Sigmoid colon (tissue), 6 donors: ENCODE measurements at regions not wholly inside any gene's neighbourhood (a gene's known extent, or its start where the extent isn't known, plus 50 kb on each side); places are given as distances from the start of the nearest gene placed in this dataset.

Experiments
- DNase-seq: peaks from one replicate; pipeline ENCODE4 v3.0.0-alpha.2; 2019
- H3K27ac ChIP-seq, 4 donors: fragments of 200-600 bp; sonication (generic); one replicate each; pipeline ENCODE4 v1.5.1; 2016 to 2019; ENCODE audit warnings: mild to moderate bottlenecking in 1 of 4
- H3K27me3 ChIP-seq, 3 donors: fragments of 200-600 bp; sonication (generic); one replicate each; pipeline ENCODE4 v1.5.1; 2019; ENCODE audit warnings: mild to moderate bottlenecking in 1 of 3
- H3K36me3 ChIP-seq, 4 donors: fragments of 200-600 bp; sonication (generic); one replicate each; pipeline ENCODE4 v1.5.1; 2016 to 2019
- H3K4me1 ChIP-seq, 4 donors: fragments of 200-600 bp; sonication (generic); one replicate each; pipeline ENCODE4 v1.5.1; 2017 to 2019
- H3K4me3 ChIP-seq, 4 donors: fragments of 200-600 bp; sonication (generic); one replicate each; pipeline ENCODE4 v1.5.1; 2017 to 2019; ENCODE audit warnings: mild to moderate bottlenecking in 2 of 4, moderate library complexity in 1 of 4
- H3K9me3 ChIP-seq, 4 donors: fragments of 200-600 bp in 3 of 4; sonication (generic) in 3 of 4; one replicate each; pipeline versions ENCODE4 v1.5.1 to v1.6.1; 2013 to 2019
- CTCF ChIP-seq, 4 experiments: fragments of 450-650 bp in 3 of 4; fragments of 200-600 bp in 1 of 4; IDR thresholded peaks; one replicate each; pipeline ENCODE4 v1.5.1; 2016 to 2019; ENCODE audit warnings: antibody characterized with exemption in 4 of 4, mild to moderate bottlenecking in 3 of 4, moderate library complexity in 2 of 4
- EP300 ChIP-seq, 4 donors: sonication (generic); formaldehyde crosslinking; IDR thresholded peaks; one replicate each; pipeline ENCODE4 v1.6.1; 2017; ENCODE audit warnings: antibody characterized with exemption in 4 of 4
- POLR2A ChIP-seq, 2 donors: fragments of 450-650 bp; IDR thresholded peaks; one replicate each; pipeline ENCODE4 v1.6.1; 2016; ENCODE audit warnings: antibody characterized with exemption in 2 of 2, mild to moderate bottlenecking in 2 of 2, moderate library complexity in 2 of 2
- POLR2AphosphoS5 ChIP-seq, 4 donors: sonication (generic); formaldehyde crosslinking; IDR thresholded peaks; one replicate each; pipeline ENCODE4 v1.6.1; 2017; ENCODE audit warnings: antibody characterized with exemption in 4 of 4
- WGBS, 2 donors: extraction: QIAGEN DNeasy Blood & Tissue Kit; methylation state at CpG; one replicate each; pipeline ENCODE4 v1.1.7; 2013; 5-methylcytosine and 5-hydroxymethylcytosine counted together
- intact Hi-C: fragments of 100-400 bp; cut with DNase I; formaldehyde crosslinking; loops from one replicate; pipeline ENCODE4 v1.15.1; 2023
- donor health status: healthy with polysubstance abuse.
- donor health status: healthy.

GRCh38 chr11:91104237-91104636 is 881.4 kb upstream of the CHORDC1 start:
- TF ChIP-seq EP300 (IDR thresholded peaks at IDR 0.05) (no peak), POLR2A (IDR thresholded peaks at IDR 0.05) (no peak), POLR2AphosphoS5 (IDR thresholded peaks at IDR 0.05) (no peak), CTCF (IDR thresholded peaks at IDR 0.05) (no peak)
- Histone ChIP-seq H3K27me3 (no peaks in the 10 kb centered on the region), H3K36me3 (no peaks in the 10 kb centered on the region), H3K9me3 (peaks cover 0 to 2% (median 0%) of the 10 kb centered on the region in 4 donors), H3K4me1 (peaks cover 0 to 8% (median 0%) of the 10 kb centered on the region in 4 donors), H3K4me3 (no peak overlapping the region), H3K27ac (no peak overlapping the region)
- intact Hi-C loops: no loop called here
- DNase-seq: no peak
- 60 to 64% methylated on average over 2 of the region's 2 CpGs for WGBS, 2 donors

- Histone ChIP-seq H3K27ac (no peak overlapping the region), H3K4me3 (no peak overlapping the region), H3K9me3 (peaks cover 0 to 2% (median 0%) of the 10 kb centered on the region in 4 donors), H3K36me3 (no peaks in the 10 kb centered on the region), H3K27me3 (no peaks in the 10 kb centered on the region), H3K4me1 (peaks cover 0 to 8% (median 0%) of the 10 kb centered on the region in 4 donors)
- DNase-seq: no peak
- intact Hi-C loops: no loop called here
- no peak for TF ChIP-seq POLR2AphosphoS5 (IDR thresholded peaks at IDR 0.05)
- TF ChIP-seq CTCF (IDR thresholded peaks at IDR 0.05): no peak
- TF ChIP-seq POLR2A (IDR thresholded peaks at IDR 0.05): no peak
- TF ChIP-seq EP300 (IDR thresholded peaks at IDR 0.05): no peak
- 64 to 72% methylated on average over 3 of the region's 3 CpGs for WGBS, 2 donors
Observed at GRCh38 chr11:91100427-91100826, 877.6 kb upstream of the CHORDC1 start.

GRCh38 chr11:91097083-91097482 is 874.2 kb upstream of the CHORDC1 start:
- 76 to 81% methylated on average over 2 of the region's 2 CpGs for WGBS, 2 donors
- no peak for DNase-seq
- Histone ChIP-seq H3K9me3 (no peaks in the 10 kb centered on the region), H3K36me3 (no peaks in the 10 kb centered on the region), H3K27me3 (no peaks in the 10 kb centered on the region), H3K4me3 (no peak overlapping the region), H3K27ac (no peak overlapping the region), H3K4me1 (no peaks in the 10 kb centered on the region)
- TF ChIP-seq EP300 (IDR thresholded peaks at IDR 0.05) (no peak), POLR2AphosphoS5 (IDR thresholded peaks at IDR 0.05) (no peak), POLR2A (IDR thresholded peaks at IDR 0.05) (no peak)
- intact Hi-C loops: no loop called here

GRCh38 chr11:91093141-91093540 is 870.3 kb upstream of the CHORDC1 start:
- TF ChIP-seq CTCF (IDR thresholded peaks at IDR 0.05): no peak
- no peak for TF ChIP-seq EP300 (IDR thresholded peaks at IDR 0.05)
- no peak for TF ChIP-seq POLR2AphosphoS5 (IDR thresholded peaks at IDR 0.05)
- no peak for TF ChIP-seq POLR2A (IDR thresholded peaks at IDR 0.05)
- no peaks in the 10 kb centered on the region for H3K27me3 ChIP-seq
- intact Hi-C loops: no loop called here
- H3K4me3 ChIP-seq: no peak overlapping the region
- no peak for DNase-seq
- no peak overlapping the region for H3K27ac ChIP-seq
- no peaks in the 10 kb centered on the region for H3K36me3 ChIP-seq
- no peaks in the 10 kb centered on the region for H3K4me1 ChIP-seq
- H3K9me3 ChIP-seq: no peaks in the 10 kb centered on the region

- H3K27ac ChIP-seq: no peak overlapping the region
- H3K4me1 ChIP-seq: no peaks in the 10 kb centered on the region
- H3K36me3 ChIP-seq: no peaks in the 10 kb centered on the region
- H3K27me3 ChIP-seq: no peaks in the 10 kb centered on the region
- DNase-seq: no peak
- intact Hi-C loops: no loop called here
- H3K9me3 ChIP-seq: no peaks in the 10 kb centered on the region
- TF ChIP-seq POLR2AphosphoS5 (IDR thresholded peaks at IDR 0.05) (no peak), POLR2A (IDR thresholded peaks at IDR 0.05) (no peak), CTCF (IDR thresholded peaks at IDR 0.05) (no peak), EP300 (IDR thresholded peaks at IDR 0.05) (no peak)
- no peak overlapping the region for H3K4me3 ChIP-seq
Observed at GRCh38 chr11:91091563-91091962, 868.7 kb upstream of the CHORDC1 start.
